ENCODE measurements at regions not wholly inside any gene's neighbourhood (a gene's known extent, or its start where the extent isn't known, plus 50 kb on each side); places are given as distances from the start of the nearest gene placed in this dataset.
A peak's percentile ranks its signal among the peaks of the same experiment; 100 is the strongest.

- TF ChIP-seq, protein P1, sequence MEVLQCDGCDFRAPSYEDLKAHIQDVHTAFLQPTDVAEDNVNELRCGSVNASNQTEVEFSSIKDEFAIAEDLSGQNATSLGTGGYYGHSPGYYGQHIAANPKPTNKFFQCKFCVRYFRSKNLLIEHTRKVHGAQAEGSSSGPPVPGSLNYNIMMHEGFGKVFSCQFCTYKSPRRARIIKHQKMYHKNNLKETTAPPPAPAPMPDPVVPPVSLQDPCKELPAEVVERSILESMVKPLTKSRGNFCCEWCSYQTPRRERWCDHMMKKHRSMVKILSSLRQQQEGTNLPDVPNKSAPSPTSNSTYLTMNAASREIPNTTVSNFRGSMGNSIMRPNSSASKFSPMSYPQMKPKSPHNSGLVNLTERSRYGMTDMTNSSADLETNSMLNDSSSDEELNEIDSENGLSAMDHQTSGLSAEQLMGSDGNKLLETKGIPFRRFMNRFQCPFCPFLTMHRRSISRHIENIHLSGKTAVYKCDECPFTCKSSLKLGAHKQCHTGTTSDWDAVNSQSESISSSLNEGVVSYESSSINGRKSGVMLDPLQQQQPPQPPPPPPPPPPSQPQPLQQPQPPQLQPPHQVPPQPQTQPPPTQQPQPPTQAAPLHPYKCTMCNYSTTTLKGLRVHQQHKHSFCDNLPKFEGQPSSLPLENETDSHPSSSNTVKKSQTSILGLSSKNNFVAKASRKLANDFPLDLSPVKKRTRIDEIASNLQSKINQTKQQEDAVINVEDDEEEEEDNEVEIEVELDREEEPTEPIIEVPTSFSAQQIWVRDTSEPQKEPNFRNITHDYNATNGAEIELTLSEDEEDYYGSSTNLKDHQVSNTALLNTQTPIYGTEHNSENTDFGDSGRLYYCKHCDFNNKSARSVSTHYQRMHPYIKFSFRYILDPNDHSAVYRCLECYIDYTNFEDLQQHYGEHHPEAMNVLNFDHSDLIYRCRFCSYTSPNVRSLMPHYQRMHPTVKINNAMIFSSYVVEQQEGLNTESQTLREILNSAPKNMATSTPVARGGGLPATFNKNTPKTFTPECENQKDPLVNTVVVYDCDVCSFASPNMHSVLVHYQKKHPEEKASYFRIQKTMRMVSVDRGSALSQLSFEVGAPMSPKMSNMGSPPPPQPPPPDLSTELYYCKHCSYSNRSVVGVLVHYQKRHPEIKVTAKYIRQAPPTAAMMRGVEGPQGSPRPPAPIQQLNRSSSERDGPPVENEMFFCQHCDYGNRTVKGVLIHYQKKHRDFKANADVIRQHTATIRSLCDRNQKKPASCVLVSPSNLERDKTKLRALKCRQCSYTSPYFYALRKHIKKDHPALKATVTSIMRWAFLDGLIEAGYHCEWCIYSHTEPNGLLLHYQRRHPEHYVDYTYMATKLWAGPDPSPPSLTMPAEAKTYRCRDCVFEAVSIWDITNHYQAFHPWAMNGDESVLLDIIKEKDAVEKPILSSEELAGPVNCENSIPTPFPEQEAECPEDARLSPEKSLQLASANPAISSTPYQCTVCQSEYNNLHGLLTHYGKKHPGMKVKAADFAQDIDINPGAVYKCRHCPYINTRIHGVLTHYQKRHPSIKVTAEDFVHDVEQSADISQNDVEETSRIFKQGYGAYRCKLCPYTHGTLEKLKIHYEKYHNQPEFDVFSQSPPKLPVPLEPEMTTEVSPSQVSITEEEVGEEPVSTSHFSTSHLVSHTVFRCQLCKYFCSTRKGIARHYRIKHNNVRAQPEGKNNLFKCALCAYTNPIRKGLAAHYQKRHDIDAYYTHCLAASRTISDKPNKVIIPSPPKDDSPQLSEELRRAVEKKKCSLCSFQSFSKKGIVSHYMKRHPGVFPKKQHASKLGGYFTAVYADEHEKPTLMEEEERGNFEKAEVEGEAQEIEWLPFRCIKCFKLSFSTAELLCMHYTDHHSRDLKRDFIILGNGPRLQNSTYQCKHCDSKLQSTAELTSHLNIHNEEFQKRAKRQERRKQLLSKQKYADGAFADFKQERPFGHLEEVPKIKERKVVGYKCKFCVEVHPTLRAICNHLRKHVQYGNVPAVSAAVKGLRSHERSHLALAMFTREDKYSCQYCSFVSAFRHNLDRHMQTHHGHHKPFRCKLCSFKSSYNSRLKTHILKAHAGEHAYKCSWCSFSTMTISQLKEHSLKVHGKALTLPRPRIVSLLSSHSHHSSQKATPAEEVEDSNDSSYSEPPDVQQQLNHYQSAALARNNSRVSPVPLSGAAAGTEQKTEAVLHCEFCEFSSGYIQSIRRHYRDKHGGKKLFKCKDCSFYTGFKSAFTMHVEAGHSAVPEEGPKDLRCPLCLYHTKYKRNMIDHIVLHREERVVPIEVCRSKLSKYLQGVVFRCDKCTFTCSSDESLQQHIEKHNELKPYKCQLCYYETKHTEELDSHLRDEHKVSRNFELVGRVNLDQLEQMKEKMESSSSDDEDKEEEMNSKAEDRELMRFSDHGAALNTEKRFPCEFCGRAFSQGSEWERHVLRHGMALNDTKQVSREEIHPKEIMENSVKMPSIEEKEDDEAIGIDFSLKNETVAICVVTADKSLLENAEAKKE (CRISPR knock-in tag; IDR thresholded peaks at IDR 0.05), result no peak
- TF ChIP-seq POLR2AphosphoS5 (IDR thresholded peaks at IDR 0.05; ENCODE audit: low read depth), result no peak
- no peak for TF ChIP-seq ZNF331 (CRISPR knock-in tag; IDR thresholded peaks at IDR 0.05; ENCODE audit: low read depth)
- no peak for TF ChIP-seq ETS1 (IDR thresholded peaks at IDR 0.05)
- no peak for TF ChIP-seq EZH2 (IDR thresholded peaks at IDR 0.05; ENCODE audit: low read depth, unreplicated experiment)
- TF ChIP-seq JUNB (IDR thresholded peaks at IDR 0.05; ENCODE audit: unreplicated experiment), result no peak
Observed at GRCh38 chr11:26093206-26093605, 238.7 kb upstream of the ANO3 start (continued).

DNA sequence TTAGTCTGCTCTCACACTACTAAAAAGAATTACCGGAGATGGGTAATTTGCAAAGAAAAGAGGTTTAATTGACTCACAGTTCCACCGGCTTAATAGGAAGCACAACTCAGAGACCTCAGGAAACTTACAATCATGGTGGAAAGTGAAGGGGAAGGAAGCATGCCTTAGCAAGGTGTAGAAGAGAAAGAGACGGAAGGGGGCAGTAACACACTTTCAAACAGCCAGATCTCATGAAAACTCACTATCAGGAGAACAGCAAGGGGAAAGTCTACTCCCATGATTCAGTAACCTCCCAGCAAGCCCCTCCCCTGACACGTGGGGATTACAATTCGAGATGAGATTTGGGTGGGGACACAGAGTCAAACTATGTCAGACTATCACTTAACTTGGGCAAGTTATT lies 236.6 kb upstream of the ANO3 start:
- H2AFZ ChIP-seq, result peak overlapping the region; percentile 14; the same call in 1 of the 2 replicates
- DNase-seq (ENCODE audit: low spot score), result peak; percentile 29

More for the DNA sequence above, 236.6 kb upstream of the ANO3 start:
- Mint-ChIP-seq H3K4me1 (no peaks in the 10 kb centered on the region; the same call in 2 of the 3 replicates), H3K36me3 (ENCODE audit: low read depth) (no peaks in the 10 kb centered on the region), H3K4me3 (no peak overlapping the region), H3K9me3 (no peaks in the 10 kb centered on the region; the same call in 2 of the 3 replicates), H3K27me3 (ENCODE audit: insufficient read depth, low read depth, poor library complexity) (peaks cover 3% of the 10 kb centered on the region), H3K27ac (no peak overlapping the region)
- Histone ChIP-seq H3K27me3 (ENCODE audit: insufficient read depth) (no peaks in the 10 kb centered on the region), H3K4me3 (no peak overlapping the region), H3K4me2 (no peak overlapping the region), H3K79me2 (replicated peaks; ENCODE audit: insufficient read depth) (no peaks in the 10 kb centered on the region), H3K27ac (ENCODE audit: low read depth) (no peak overlapping the region), H3K4me1 (ENCODE audit: insufficient read depth) (no peaks in the 10 kb centered on the region), H3K9me2 (ENCODE audit: insufficient read depth) (no peaks in the 10 kb centered on the region), H3K36me3 (ENCODE audit: insufficient read depth) (no peaks in the 10 kb centered on the region), H3F3A (replicated peaks; ENCODE audit: low read depth) (no peaks in the 10 kb centered on the region), H4K20me1 (replicated peaks; ENCODE audit: insufficient read depth) (no peaks in the 10 kb centered on the region)
- TF ChIP-seq, protein P2, sequence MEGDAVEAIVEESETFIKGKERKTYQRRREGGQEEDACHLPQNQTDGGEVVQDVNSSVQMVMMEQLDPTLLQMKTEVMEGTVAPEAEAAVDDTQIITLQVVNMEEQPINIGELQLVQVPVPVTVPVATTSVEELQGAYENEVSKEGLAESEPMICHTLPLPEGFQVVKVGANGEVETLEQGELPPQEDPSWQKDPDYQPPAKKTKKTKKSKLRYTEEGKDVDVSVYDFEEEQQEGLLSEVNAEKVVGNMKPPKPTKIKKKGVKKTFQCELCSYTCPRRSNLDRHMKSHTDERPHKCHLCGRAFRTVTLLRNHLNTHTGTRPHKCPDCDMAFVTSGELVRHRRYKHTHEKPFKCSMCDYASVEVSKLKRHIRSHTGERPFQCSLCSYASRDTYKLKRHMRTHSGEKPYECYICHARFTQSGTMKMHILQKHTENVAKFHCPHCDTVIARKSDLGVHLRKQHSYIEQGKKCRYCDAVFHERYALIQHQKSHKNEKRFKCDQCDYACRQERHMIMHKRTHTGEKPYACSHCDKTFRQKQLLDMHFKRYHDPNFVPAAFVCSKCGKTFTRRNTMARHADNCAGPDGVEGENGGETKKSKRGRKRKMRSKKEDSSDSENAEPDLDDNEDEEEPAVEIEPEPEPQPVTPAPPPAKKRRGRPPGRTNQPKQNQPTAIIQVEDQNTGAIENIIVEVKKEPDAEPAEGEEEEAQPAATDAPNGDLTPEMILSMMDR (conservative IDR thresholded peaks at IDR 0.05; ENCODE audit: low read depth in 2 of 2), result peak in 1 of 2 experiments; percentile 59; a peak in 2 of 4 replicates
- no peak for TF ChIP-seq POLR2AphosphoS5 (IDR thresholded peaks at IDR 0.05; ENCODE audit: low read depth)
- ATAC-seq, result no peak

All from GM23338 (cell line).